ENCODE measurements at regions not wholly inside any gene's neighbourhood (a gene's known extent, or its start where the extent isn't known, plus 50 kb on each side); places are given as distances from the start of the nearest gene placed in this dataset.

- no peak for TF ChIP-seq CTCF (IDR thresholded peaks at IDR 0.05; ENCODE audit: borderline replicate concordance, control extremely low read depth, extremely low read depth, insufficient read depth, missing control alignments)
- no peak for DNase-seq (ENCODE audit: low spot score)
- in situ Hi-C loops (cut with MboI; ENCODE audit: low sequenced_read_pairs, unreplicated experiment) = no loop called here
Measured at GRCh38 chr20:48201885-48202284, 416.6 kb upstream of the SULF2 start.

- TF ChIP-seq CTCF (IDR thresholded peaks at IDR 0.05; ENCODE audit: borderline replicate concordance, control extremely low read depth, extremely low read depth, insufficient read depth, missing control alignments) = no peak
- in situ Hi-C loops (cut with MboI; ENCODE audit: low sequenced_read_pairs, unreplicated experiment) = no loop called here
- DNase-seq (ENCODE audit: low spot score) = no peak
Measured at GRCh38 chr20:48201188-48201587, 415.9 kb upstream of the SULF2 start.

- in situ Hi-C loops (cut with MboI; ENCODE audit: low sequenced_read_pairs, unreplicated experiment) = no loop called here
- DNase-seq (ENCODE audit: low spot score) = no peak
- no peak for TF ChIP-seq CTCF (IDR thresholded peaks at IDR 0.05; ENCODE audit: borderline replicate concordance, control extremely low read depth, extremely low read depth, insufficient read depth, missing control alignments)
Measured at GRCh38 chr20:48198929-48199451, 413.7 kb upstream of the SULF2 start.

GRCh38 chr20:48197066-48197465 lies 411.8 kb upstream of the SULF2 start:
- in situ Hi-C loops (cut with MboI; ENCODE audit: low sequenced_read_pairs, unreplicated experiment) = no loop called here
- no peak for TF ChIP-seq CTCF (IDR thresholded peaks at IDR 0.05; ENCODE audit: borderline replicate concordance, control extremely low read depth, extremely low read depth, insufficient read depth, missing control alignments)
- DNase-seq (ENCODE audit: low spot score) = no peak

- no peak for TF ChIP-seq CTCF (IDR thresholded peaks at IDR 0.05; ENCODE audit: borderline replicate concordance, control extremely low read depth, extremely low read depth, insufficient read depth, missing control alignments)
- no peak for DNase-seq (ENCODE audit: low spot score)
- in situ Hi-C loops (cut with MboI; ENCODE audit: low sequenced_read_pairs, unreplicated experiment) = no loop called here
Measured at GRCh38 chr20:48196486-48196885, 411.2 kb upstream of the SULF2 start.

GRCh38 chr20:48196001-48196400 lies 410.7 kb upstream of the SULF2 start:
- no peak for TF ChIP-seq CTCF (IDR thresholded peaks at IDR 0.05; ENCODE audit: borderline replicate concordance, control extremely low read depth, extremely low read depth, insufficient read depth, missing control alignments)
- no peak for DNase-seq (ENCODE audit: low spot score)
- in situ Hi-C loops (cut with MboI; ENCODE audit: low sequenced_read_pairs, unreplicated experiment) = no loop called here
